Left lung (tissue), 4 donors: ENCODE measurements at regions not wholly inside any gene's neighbourhood (a gene's known extent, or its start where the extent isn't known, plus 50 kb on each side); places are given as distances from the start of the nearest gene placed in this dataset.

Experiments
- ATAC-seq: fragments of 200-7000 bp; cut with Tn5 transposase; one replicate; pipeline ENCODE4 v1.9.1; 2020; ENCODE audit warnings: moderate library complexity
- DNase-seq, 4 donors: peaks; one replicate each; pipeline ENCODE4 v3.0.0-alpha.2; 2013 to 2020
- H3K27ac ChIP-seq, 2 donors: fragments of 200-600 bp; sonication (generic) in 1 of 2; one replicate each; pipeline versions ENCODE4 v1.5.0 to v1.8.0; 2020 to 2021
- H3K27me3 ChIP-seq, 2 donors: fragments of 200-600 bp; sonication (generic) in 1 of 2; one replicate each; pipeline versions ENCODE4 v1.5.0 to v1.8.0; 2020 to 2021
- H3K36me3 ChIP-seq, 2 donors: fragments of 200-600 bp; sonication (generic) in 1 of 2; one replicate each; pipeline versions ENCODE4 v1.5.0 to v1.8.0; 2020 to 2021
- H3K4me1 ChIP-seq, 2 donors: fragments of 200-600 bp; one replicate each; pipeline ENCODE4 v1.8.0; 2021
- H3K4me3 ChIP-seq, 2 donors: fragments of 200-600 bp; sonication (generic) in 1 of 2; one replicate each; pipeline versions ENCODE4 v1.5.0 to v1.8.0; 2020 to 2021; ENCODE audit warnings: mild to moderate bottlenecking in 1 of 2
- H3K9me3 ChIP-seq, 2 donors: fragments of 200-600 bp; sonication (generic) in 1 of 2; one replicate each; pipeline versions ENCODE4 v1.5.0 to v1.8.0; 2020 to 2021
- intact Hi-C, 2 donors: fragments of 100-400 bp; cut with DNase I; formaldehyde crosslinking; loops; one replicate each; pipeline versions ENCODE4 v1.11.2 to v1.14.2; 2022
- TF ChIP-seq, protein P1 (sequence below), 2 donors: fragments of 200-600 bp; sonication (generic) in 1 of 2; IDR thresholded peaks; one replicate each; pipeline versions ENCODE4 v1.5.0 to v1.8.0; 2021; ENCODE audit warnings: antibody characterized with exemption in 2 of 2
- donor health status: DM: no; HTN: yes; CAD: no.
- donor health status: DM: no; HTN: no; CAD: no.

DNA sequence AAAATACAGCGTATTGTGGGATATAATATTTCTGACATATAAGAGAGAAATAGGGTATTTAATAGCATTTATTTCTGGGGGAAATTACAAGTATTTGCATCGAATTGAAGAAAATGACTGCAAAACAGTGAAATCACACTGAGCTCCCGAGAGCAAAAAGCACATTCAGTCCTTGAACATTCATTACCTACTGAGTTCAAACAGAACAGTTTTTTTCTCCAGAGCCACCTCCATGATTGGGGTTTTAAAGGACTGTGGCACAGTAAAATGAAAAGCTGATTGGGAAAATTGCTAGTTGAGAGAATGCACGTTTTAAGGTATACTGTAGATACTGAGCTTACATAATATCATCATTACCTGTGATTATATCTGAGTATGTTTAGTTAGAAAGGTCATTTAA, 58.0 kb upstream of the TRPC4 start:
- H3K4me3 ChIP-seq = no peak overlapping the region
- DNase-seq (no peak), ATAC-seq (no peak)
- TF ChIP-seq, protein P1, sequence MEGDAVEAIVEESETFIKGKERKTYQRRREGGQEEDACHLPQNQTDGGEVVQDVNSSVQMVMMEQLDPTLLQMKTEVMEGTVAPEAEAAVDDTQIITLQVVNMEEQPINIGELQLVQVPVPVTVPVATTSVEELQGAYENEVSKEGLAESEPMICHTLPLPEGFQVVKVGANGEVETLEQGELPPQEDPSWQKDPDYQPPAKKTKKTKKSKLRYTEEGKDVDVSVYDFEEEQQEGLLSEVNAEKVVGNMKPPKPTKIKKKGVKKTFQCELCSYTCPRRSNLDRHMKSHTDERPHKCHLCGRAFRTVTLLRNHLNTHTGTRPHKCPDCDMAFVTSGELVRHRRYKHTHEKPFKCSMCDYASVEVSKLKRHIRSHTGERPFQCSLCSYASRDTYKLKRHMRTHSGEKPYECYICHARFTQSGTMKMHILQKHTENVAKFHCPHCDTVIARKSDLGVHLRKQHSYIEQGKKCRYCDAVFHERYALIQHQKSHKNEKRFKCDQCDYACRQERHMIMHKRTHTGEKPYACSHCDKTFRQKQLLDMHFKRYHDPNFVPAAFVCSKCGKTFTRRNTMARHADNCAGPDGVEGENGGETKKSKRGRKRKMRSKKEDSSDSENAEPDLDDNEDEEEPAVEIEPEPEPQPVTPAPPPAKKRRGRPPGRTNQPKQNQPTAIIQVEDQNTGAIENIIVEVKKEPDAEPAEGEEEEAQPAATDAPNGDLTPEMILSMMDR (IDR thresholded peaks at IDR 0.05) = no peak
- intact Hi-C loops = no loop called here
- no peaks in the 10 kb centered on the region for H3K36me3 ChIP-seq
- no peaks in the 10 kb centered on the region for H3K27me3 ChIP-seq
- no peaks in the 10 kb centered on the region for H3K9me3 ChIP-seq
- no peak overlapping the region for H3K27ac ChIP-seq
- no peaks in the 10 kb centered on the region for H3K4me1 ChIP-seq

DNA sequence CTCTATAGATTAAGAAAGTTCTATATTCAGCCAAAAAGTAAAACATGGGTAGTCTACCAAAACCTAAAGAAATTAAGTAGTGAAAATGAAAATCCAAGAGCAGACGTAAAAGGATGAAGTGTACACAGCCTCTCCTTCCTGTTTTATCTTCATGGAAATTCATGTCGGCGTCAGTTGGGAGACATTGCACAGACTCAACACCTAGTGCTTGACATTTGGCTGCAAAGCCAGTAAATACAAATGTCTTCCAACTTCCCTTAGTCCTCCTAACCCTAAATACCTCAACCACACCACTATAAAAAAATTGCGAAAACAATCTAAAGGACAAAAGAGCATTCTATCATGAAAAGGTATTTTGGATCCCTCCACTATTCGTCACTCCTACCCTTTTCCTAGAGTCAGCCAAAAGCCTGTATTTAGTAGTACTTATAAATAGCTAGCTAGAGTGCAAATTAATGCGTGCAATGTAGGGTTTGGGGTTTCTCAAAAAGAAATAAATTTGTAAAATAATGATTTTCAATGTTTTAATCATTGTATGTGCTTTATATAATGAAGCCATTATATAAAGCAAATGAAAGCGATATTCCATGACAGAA, 56.4 kb upstream of the TRPC4 start:
- intact Hi-C loops = no loop called here
- Histone ChIP-seq H3K9me3 (no peaks in the 10 kb centered on the region), H3K4me1 (no peaks in the 10 kb centered on the region), H3K36me3 (no peaks in the 10 kb centered on the region), H3K27ac (no peak overlapping the region), H3K4me3 (no peak overlapping the region), H3K27me3 (no peaks in the 10 kb centered on the region)
- TF ChIP-seq, protein P1 (IDR thresholded peaks at IDR 0.05) = no peak
- ATAC-seq = no peak
- DNase-seq = no peak

DNA sequence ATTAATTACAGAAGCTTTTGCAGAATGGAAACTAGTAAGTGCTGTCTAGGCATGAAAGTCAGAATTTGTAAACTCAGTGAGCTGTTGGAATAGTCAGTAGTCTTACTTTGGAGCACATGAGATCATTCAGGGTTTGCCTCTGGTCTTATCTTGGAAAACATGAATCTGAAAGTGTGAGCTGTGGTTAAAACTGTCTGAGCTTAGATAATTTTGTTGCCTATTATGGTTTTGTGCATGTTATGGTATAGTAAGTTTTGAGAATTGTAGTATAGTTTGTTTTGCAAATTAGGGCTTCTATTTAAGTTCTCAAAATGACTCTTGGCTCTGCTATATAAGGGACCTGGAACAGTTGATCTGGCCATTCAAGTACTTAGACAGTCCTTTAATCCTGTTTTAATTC, 53.7 kb upstream of the TRPC4 start:
- no peaks in the 10 kb centered on the region for H3K27me3 ChIP-seq
- ATAC-seq (no peak), DNase-seq (no peak)
- TF ChIP-seq, protein P1 (IDR thresholded peaks at IDR 0.05) = no peak
- H3K27ac ChIP-seq = no peak overlapping the region
- no peaks in the 10 kb centered on the region for H3K4me1 ChIP-seq
- no peaks in the 10 kb centered on the region for H3K36me3 ChIP-seq
- intact Hi-C loops = no loop called here
- H3K4me3 ChIP-seq = no peak overlapping the region
- no peaks in the 10 kb centered on the region for H3K9me3 ChIP-seq

DNA sequence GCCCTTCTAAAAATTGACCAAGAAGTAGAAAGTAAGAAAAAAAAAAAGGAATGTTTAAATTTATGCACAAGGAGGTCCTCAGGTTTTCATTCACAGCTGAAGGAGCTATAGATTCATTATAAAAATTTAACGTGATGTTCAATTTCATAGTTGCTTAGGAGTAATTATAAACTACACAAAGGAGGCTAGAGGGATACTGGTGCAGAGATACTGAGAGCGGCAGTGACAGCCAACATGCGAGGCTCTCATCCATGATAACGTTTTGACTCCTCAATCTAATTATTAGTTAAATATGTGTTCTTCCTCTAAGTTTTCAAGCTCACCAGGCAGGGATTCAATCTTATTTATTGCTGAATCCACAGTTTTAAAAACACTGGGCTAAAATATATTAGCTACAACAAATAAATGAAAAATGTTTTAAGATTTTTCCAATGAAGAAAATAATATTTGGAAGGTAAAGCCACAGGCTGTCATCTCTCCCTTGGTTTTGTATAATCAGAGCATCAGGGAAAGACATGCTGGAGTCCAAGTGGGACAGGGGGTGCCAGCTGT, 49.8 kb upstream of the TRPC4 start:
- DNase-seq (no peak), ATAC-seq (no peak)
- TF ChIP-seq, protein P1 (IDR thresholded peaks at IDR 0.05) = no peak
- Histone ChIP-seq H3K27me3 (no peaks in the 10 kb centered on the region), H3K4me3 (no peak overlapping the region), H3K36me3 (no peaks in the 10 kb centered on the region), H3K27ac (no peak overlapping the region), H3K9me3 (peaks cover 0 to 4% of the 10 kb centered on the region in 2 donors), H3K4me1 (no peaks in the 10 kb centered on the region)
- intact Hi-C loops = no loop called here
